Trophoblast cell (in vitro differentiated cells and primary cell): ENCODE measurements at regions not wholly inside any gene's neighbourhood (a gene's known extent, or its start where the extent isn't known, plus 50 kb on each side); places are given as distances from the start of the nearest gene placed in this dataset.
"Not testable (repeated sequence)": the region's sequence is repeated elsewhere in the genome, so short reads cannot be mapped to it uniquely, and the experiment has no call there.

Experiments
- DNase-seq, 2 donors: peaks; one replicate each; pipeline ENCODE4 v3.0.0-alpha.2; 2016
- H2AFZ ChIP-seq: 2 replicates; pipeline ENCODE4 v1.6.1; 2013; ENCODE audit warnings: low read length, moderate library complexity, mild to moderate bottlenecking; ENCODE audit not compliant: insufficient read depth, poor library complexity
- H2AK5ac ChIP-seq: 2 replicates; pipeline ENCODE4 v1.6.1; 2013; ENCODE audit warnings: mild to moderate bottlenecking, low read length
- H2BK120ac ChIP-seq: 2 replicates; pipeline ENCODE4 v1.6.1; 2013; ENCODE audit warnings: low read length, mild to moderate bottlenecking, moderate library complexity; ENCODE audit not compliant: insufficient read depth, poor library complexity
- H2BK12ac ChIP-seq: 2 replicates; pipeline ENCODE4 v1.6.1; 2013; ENCODE audit warnings: mild to moderate bottlenecking, low read length, moderate library complexity
- H2BK5ac ChIP-seq: 2 replicates; pipeline ENCODE4 v1.6.1; 2013; ENCODE audit warnings: low read length, low read depth, moderate library complexity, mild to moderate bottlenecking; ENCODE audit not compliant: poor library complexity
- H3K14ac ChIP-seq: 2 replicates; pipeline ENCODE4 v1.6.1; 2013; ENCODE audit warnings: mild to moderate bottlenecking, low read length
- H3K18ac ChIP-seq: 2 replicates; pipeline ENCODE4 v1.6.1; 2013; ENCODE audit warnings: mild to moderate bottlenecking, low read length
- H3K23ac ChIP-seq: 2 replicates; pipeline ENCODE4 v1.6.1; 2013; ENCODE audit warnings: low read length
- H3K27ac ChIP-seq: 2 replicates; pipeline ENCODE4 v1.5.1; 2013; ENCODE audit warnings: low read depth, mild to moderate bottlenecking, inconsistent platforms, low read length, moderate library complexity
- H3K27me3 ChIP-seq: 2 replicates; pipeline ENCODE4 v1.6.1; 2013; ENCODE audit warnings: inconsistent platforms, mild to moderate bottlenecking, low read length, moderate library complexity; ENCODE audit not compliant: insufficient read depth
- H3K36me3 ChIP-seq, 2 experiments: 1 replicate in 1 of 2; 2 replicates in 1 of 2; pipeline ENCODE4 v1.6.1; 2013; ENCODE audit warnings: low read length in 2 of 2, mild to moderate bottlenecking in 2 of 2, moderate library complexity in 1 of 2; ENCODE audit not compliant: insufficient read depth in 2 of 2, control insufficient read depth in 1 of 2
- H3K4ac ChIP-seq: 2 replicates; pipeline ENCODE4 v1.6.1; 2013; ENCODE audit warnings: low read depth, mild to moderate bottlenecking, low read length, moderate library complexity
- H3K4me1 ChIP-seq, 2 experiments: 1 replicate in 1 of 2; 2 replicates in 1 of 2; pipeline ENCODE4 v1.6.1; 2013; ENCODE audit warnings: low read length in 2 of 2, mild to moderate bottlenecking in 2 of 2, moderate library complexity in 1 of 2; ENCODE audit not compliant: insufficient read depth in 2 of 2, control insufficient read depth in 1 of 2
- H3K4me2 ChIP-seq: 2 replicates; pipeline ENCODE4 v1.6.1; 2013; ENCODE audit warnings: inconsistent platforms, mild to moderate bottlenecking, low read length, moderate library complexity
- H3K4me3 ChIP-seq: 2 replicates; pipeline ENCODE4 v1.5.1; 2013; ENCODE audit warnings: mild to moderate bottlenecking, low read depth, low read length, inconsistent platforms
- H3K79me1 ChIP-seq: one replicate; pipeline ENCODE4 v1.6.1; 2013; ENCODE audit warnings: low read length
- H3K79me2 ChIP-seq: 2 replicates; pipeline ENCODE4 v1.6.1; 2013; ENCODE audit warnings: low read length, mild to moderate bottlenecking; ENCODE audit not compliant: control insufficient read depth, insufficient read depth, poor library complexity
- H3K9ac ChIP-seq: 2 replicates; pipeline ENCODE4 v1.6.1; 2013; ENCODE audit warnings: mild to moderate bottlenecking, low read length
- H3K9me3 ChIP-seq: 2 replicates; pipeline ENCODE4 v1.6.1; 2013; ENCODE audit warnings: low read depth, mild to moderate bottlenecking, control low read depth, inconsistent platforms, low read length; ENCODE audit not compliant: insufficient read depth
- H4K12ac ChIP-seq: 2 replicates; pipeline ENCODE4 v1.6.1; 2013; ENCODE audit warnings: low read depth, mild to moderate bottlenecking, low read length, moderate library complexity
- H4K8ac ChIP-seq: 2 replicates; pipeline ENCODE4 v1.6.1; 2013; ENCODE audit warnings: low read depth, mild to moderate bottlenecking, low read length, moderate library complexity
- H4K91ac ChIP-seq: one replicate; pipeline ENCODE4 v1.6.1; 2013; ENCODE audit warnings: low read depth, mild to moderate bottlenecking, low read length, moderate library complexity
- WGBS: extraction: QIAGEN DNeasy Blood & Tissue Kit; methylation state at CpG from one replicate; pipeline ENCODE4 v1.1.7; 2013; ENCODE audit warnings: missing lambda C conversion rate; ENCODE audit not compliant: insufficient read length, insufficient coverage; ENCODE audit errors: extremely low coverage; 5-methylcytosine and 5-hydroxymethylcytosine counted together

- no peak overlapping the region for H2BK12ac ChIP-seq
- no peaks in the 10 kb centered on the region for H3K79me1 ChIP-seq
- H3K4me3 ChIP-seq = no peak overlapping the region
- no peaks in the 10 kb centered on the region for H3K79me2 ChIP-seq
- H3K36me3 ChIP-seq = no peaks in the 10 kb centered on the region
- H3K14ac ChIP-seq = no peak overlapping the region
- no peak overlapping the region for H3K9ac ChIP-seq
- H3K9me3 ChIP-seq = no peaks in the 10 kb centered on the region
- H4K91ac ChIP-seq = no peak overlapping the region
- no peak overlapping the region for H3K4me2 ChIP-seq
- H2BK5ac ChIP-seq = no peak overlapping the region
- H3K23ac ChIP-seq = no peak overlapping the region
- H2AK5ac ChIP-seq = no peak overlapping the region
- H3K18ac ChIP-seq = no peak overlapping the region
- H3K27ac ChIP-seq = no peak overlapping the region
- H2AFZ ChIP-seq = no peak overlapping the region
- WGBS = no CpG with 5 or more reads among the region's 2 CpGs
- H4K12ac ChIP-seq = no peak overlapping the region
- no peak overlapping the region for H3K4ac ChIP-seq
- no peak overlapping the region for H2BK120ac ChIP-seq
- H3K27me3 ChIP-seq = no peaks in the 10 kb centered on the region
- no peak for DNase-seq
- H4K8ac ChIP-seq = no peak overlapping the region
- H3K4me1 ChIP-seq = no peaks in the 10 kb centered on the region
Measured at GRCh38 chrX:142854970-142855369, 170.8 kb upstream of the SPANXN4 start.

GRCh38 chrX:142860944-142861343 is 164.8 kb upstream of the SPANXN4 start:
- Histone ChIP-seq H4K91ac (no peak overlapping the region), H2BK5ac (no peak overlapping the region), H3K79me1 (no peaks in the 10 kb centered on the region), H4K8ac (no peak overlapping the region), H3K79me2 (no peaks in the 10 kb centered on the region), H3K27me3 (no peaks in the 10 kb centered on the region), H3K23ac (no peak overlapping the region), H3K18ac (no peak overlapping the region), H3K4ac (no peak overlapping the region), H2BK12ac (no peak overlapping the region), H3K14ac (no peak overlapping the region), H3K9ac (no peak overlapping the region), H3K4me2 (no peak overlapping the region), H3K27ac (no peak overlapping the region), H4K12ac (no peak overlapping the region), H3K4me3 (no peak overlapping the region), H2AK5ac (no peak overlapping the region), H3K36me3 (no peaks in the 10 kb centered on the region), H2BK120ac (no peak overlapping the region), H2AFZ (no peak overlapping the region), H3K4me1 (no peaks in the 10 kb centered on the region), H3K9me3 (no peaks in the 10 kb centered on the region)
- WGBS = no CpG with 5 or more reads among the region's 2 CpGs
- DNase-seq = no peak

GRCh38 chrX:142861557-142861956 is 164.2 kb upstream of the SPANXN4 start:
- Histone ChIP-seq H3K36me3 (no peaks in the 10 kb centered on the region), H2AK5ac (no peak overlapping the region), H3K4me3 (no peak overlapping the region), H2BK120ac (no peak overlapping the region), H3K79me2 (no peaks in the 10 kb centered on the region), H3K4ac (no peak overlapping the region), H3K9me3 (no peaks in the 10 kb centered on the region), H2BK5ac (no peak overlapping the region), H3K4me2 (no peak overlapping the region), H3K27me3 (no peaks in the 10 kb centered on the region), H4K91ac (no peak overlapping the region), H3K27ac (no peak overlapping the region), H3K9ac (no peak overlapping the region), H3K4me1 (no peaks in the 10 kb centered on the region), H3K79me1 (no peaks in the 10 kb centered on the region), H2BK12ac (no peak overlapping the region), H4K12ac (no peak overlapping the region), H3K18ac (no peak overlapping the region), H2AFZ (no peak overlapping the region), H3K14ac (no peak overlapping the region), H3K23ac (no peak overlapping the region), H4K8ac (no peak overlapping the region)
- no CpG with 5 or more reads among the region's 4 CpGs for WGBS
- DNase-seq = no peak

- not testable (repeated sequence) for H2AK5ac ChIP-seq, H3K27me3 ChIP-seq, H4K8ac ChIP-seq, H2BK5ac ChIP-seq, H3K27ac ChIP-seq, H2BK120ac ChIP-seq, H3K9ac ChIP-seq, H4K91ac ChIP-seq, DNase-seq, H3K23ac ChIP-seq, H3K36me3 ChIP-seq, H3K4ac ChIP-seq, H2BK12ac ChIP-seq, H2AFZ ChIP-seq, H4K12ac ChIP-seq, H3K79me2 ChIP-seq, H3K79me1 ChIP-seq, H3K14ac ChIP-seq, H3K18ac ChIP-seq, H3K4me2 ChIP-seq, H3K4me3 ChIP-seq, H3K9me3 ChIP-seq, H3K4me1 ChIP-seq
- WGBS = no CpG with 5 or more reads among the region's 3 CpGs
Measured at GRCh38 chrX:142866247-142866646, 159.5 kb upstream of the SPANXN4 start.
